HUDEP-2 (cell line): ENCODE measurements at regions not wholly inside any gene's neighbourhood (a gene's known extent, or its start where the extent isn't known, plus 50 kb on each side); places are given as distances from the start of the nearest gene placed in this dataset.
"Not testable (repeated sequence)": the region's sequence is repeated elsewhere in the genome, so short reads cannot be mapped to it uniquely, and the experiment has no call there.

Source experiments
- DNase-seq, 76 experiments: peaks; one replicate each; lab custom pipeline; 2025; ENCODE audit not compliant: unreplicated experiment in 76 of 76; lab: John Stamatoyannopoulos, UW

DNA sequence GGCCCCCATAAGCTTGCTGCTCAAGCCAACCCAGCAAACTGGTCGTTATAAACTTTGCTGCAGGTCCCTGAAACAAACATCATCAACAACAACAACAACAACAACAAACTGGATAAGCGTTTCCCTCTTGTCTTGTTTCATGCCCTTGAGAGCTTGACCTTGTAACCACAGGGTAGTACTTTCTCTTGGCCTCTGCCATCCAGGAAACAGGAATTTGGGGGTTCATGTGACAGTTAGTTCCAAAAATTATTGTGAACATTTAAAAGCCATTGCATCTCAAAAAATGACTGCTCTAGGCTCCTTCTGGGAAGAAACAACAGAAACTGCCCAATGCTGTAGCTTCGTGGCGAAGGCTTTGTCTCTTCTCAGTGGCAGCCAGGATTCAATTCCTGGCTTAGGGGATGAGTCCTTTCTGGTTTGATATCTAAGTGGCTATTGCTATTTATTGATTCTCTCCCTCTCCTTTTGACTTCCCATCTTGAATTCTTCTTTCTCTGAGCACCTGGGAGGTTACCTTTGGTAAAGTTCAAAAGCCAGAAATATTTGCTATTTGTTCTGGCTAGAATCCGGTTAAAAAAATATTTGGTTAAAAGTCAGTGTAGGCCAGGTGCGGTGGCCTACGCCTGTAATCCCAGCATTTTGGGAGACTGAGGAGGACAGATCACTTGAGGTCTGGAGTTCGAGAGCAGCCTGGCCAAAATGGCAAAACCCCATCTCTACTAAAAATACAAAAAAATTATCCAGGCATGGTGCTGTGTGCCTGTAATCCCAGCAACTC, 52.0 kb upstream of the CPM start:
- no peak for DNase-seq

DNA sequence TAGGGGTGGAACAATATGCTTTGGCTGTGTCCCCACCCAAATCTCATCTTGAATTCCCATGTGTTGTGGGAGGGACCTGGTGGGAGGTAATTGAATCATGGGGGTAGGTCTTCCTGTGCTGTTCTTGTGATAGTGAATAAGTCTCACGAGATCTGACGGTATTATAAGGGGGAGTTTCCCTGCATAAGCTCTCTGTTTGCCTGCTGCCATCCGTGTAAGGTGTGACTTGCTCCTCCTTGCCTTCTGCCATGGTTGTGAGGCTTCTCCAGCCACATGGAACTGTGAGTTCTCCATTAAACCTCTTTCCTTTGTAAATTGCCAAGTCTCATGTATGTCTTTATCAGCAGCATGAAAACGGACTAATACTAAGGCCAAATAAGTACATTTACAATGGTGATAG, 64.6 kb upstream of the CPM start:
- not testable (repeated sequence) for DNase-seq

DNA sequence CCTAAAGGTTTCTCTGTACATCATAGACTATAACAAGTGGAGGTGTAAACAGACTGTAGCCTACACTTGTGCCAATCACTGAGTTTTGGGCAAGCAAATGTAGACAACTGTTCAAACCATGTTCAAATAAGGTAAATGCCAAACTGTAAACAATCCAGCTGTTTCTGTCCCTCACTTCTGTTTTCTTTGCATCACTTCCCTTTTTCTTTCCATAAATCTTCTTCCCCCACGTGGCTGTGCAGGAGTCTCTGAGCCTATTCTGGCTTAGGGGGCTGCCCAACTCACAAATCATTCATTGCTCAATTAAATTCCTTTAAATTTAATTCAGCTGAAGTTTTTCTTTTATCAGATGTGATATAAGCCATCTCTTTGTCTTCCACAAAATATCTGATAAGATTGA, 65.1 kb upstream of the CPM start:
- DNase-seq: no peak

DNA sequence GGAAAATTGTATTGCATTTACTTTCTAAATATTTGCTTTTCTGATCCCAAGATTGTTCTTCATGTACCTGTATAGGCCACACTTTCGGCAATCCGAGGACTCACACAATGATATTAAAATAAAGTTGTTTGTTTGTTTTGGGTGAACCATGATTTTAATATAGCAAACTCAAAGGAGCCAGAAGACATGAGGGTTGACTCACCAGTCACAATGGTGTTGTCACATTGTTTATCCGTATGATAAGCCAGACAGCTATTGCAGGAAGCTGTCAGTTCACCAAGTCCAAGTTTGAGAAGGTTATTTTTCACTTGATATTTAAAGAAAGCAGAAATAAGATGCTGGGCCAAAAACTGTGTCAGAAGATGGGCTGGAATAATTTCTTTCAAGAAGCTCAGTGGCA, 67.1 kb upstream of the CPM start:
- DNase-seq: no peak

DNA sequence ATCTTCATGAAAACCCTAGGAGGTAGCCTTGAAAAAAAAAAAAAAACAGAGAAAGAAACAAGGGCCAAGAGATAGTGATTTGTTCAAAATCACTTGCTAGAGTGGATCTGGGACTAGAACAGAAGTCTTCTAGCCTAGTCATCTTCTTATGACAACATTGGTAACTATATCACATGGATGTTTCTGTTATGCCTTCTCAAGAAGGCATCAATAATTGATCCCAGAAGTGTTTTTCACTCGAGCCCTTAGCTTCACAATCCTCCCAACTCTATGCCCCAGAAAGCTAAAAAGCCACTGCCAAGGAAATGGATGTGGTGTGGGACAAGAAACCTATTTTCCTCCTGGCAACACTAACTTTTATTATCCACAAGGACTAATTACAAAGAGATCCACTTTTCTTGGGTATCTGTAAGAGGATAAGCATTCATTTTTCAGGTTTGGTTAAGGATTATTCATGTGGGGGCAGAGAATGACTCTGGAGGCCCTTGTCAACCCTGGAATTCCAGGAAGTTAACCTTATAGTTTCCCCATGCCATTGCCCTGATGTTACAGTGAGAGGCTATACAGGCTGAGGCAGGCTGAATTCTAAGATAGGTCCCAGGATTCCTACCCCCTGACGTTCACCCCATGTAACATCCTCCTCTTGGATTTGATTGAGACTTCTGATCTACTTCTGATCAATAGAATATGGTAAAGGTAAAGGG, 67.7 kb upstream of the CPM start:
- DNase-seq: no peak

DNA sequence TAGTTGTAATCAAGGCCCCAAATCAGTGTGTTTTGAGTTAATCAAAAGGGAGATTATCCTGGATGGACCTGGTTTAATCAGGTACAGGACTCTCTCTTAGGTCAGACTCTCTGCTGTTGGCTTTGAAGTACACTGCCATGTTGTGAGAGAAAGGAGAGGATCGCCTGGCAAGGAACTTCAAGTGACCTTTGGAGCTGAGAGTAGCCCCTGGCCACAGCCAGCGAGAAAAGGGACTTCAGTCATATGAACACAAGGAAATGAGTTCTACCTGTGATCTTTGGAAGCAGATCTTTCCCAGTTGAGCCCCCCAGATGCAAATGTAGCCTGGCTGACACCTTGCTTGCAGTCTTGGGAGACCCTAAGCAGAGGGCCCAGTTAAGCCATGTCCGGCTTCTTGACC, 68.3 kb upstream of the CPM start:
- no peak for DNase-seq

DNA sequence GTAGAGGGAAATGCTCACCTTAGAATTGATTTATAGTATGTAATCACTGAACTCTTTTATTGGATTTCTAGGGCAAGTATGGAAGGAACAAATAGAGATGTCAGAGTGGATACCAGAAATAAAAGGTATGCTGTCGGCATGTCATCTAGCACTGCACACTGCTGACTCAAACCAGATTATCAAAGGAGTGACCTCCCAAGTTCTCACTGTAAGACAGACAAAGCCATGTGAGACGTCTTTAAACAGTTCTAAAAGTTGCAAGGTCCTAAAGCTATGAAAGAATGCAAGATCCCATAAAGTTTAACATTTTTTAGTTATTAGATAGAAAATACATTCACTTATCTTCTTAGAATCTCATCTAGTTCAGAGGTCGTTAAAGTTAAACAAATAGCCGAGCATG, 70.0 kb upstream of the CPM start:
- DNase-seq: no peak

DNA sequence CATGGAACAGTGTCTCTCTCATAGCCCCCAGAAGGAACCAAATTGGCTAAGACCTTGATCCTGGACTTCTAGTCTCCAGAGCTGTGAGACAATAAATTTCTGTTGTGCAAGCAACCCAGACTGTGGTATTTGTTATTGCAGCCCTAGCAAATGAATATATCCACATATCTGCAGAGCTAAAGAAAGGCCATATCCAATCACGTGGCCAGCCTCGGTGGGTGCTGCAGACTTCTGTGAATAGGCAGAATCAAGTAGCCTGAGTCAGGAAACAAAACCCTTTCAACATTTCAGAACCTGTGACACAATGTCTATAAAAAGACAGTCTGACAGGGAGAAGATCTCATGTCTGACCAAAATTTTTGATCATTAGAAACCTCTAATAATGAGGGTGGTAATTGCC, 71.0 kb upstream of the CPM start:
- no peak for DNase-seq

DNA sequence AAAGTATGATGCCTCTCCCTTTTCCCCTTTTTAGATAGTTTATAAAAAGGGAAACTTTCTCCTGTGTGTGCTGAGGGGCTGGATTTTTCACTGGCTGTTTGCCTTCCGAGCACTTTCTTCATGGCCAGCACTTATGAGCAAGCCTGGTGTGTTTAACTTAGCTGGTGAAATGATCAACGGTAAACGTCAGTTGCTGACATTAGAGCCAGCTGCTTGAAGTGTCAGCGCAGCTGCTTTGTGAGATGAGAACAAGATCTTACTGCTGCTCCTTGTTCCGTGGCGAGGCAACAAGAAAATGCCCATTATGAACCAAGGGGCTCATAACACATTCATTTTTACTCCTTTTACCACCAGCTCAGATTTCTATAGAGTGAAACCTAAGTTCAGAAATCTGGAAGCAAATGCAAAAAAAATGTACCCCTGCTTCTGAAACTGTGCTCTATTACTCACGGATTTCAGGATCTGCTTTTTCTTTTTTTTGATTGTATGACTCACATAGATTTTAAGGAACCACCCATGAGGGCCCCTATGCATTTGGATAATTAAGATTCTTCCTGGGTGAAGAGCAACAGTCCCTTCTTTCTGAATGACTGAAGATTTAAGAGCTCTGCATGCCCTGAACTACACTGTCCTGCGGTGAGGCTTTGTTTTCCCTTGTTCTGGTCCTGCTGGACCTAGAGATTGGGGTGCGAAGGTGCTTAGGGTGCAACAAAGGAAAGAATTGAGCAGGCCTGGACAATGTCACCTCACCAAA, 74.3 kb upstream of the CPM start:
- no peak for DNase-seq

DNA sequence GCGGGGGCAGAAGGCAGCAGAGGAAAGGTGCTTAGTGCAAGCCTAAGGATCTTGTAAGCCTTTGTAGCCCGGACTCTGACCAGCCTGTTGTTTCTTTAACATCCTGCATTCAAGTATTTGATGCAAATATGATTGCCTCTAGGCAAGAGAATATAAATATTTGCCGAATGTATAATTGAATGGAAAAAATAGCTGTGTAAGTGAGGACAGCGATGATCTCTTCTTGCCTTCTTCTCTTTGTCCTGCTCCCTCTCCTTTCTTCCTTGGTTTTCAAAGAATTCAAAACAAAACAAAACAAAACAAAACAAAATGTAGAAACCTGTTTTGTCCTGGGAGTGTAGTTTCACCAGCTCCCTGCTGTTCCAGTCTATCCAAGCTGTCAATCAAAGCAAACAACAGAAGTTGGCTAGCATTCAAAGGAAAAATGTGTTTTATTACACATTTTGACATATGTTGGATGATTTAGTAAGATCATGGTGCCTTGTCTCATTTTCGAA, 74.9 kb upstream of the CPM start:
- DNase-seq: no peak

DNA sequence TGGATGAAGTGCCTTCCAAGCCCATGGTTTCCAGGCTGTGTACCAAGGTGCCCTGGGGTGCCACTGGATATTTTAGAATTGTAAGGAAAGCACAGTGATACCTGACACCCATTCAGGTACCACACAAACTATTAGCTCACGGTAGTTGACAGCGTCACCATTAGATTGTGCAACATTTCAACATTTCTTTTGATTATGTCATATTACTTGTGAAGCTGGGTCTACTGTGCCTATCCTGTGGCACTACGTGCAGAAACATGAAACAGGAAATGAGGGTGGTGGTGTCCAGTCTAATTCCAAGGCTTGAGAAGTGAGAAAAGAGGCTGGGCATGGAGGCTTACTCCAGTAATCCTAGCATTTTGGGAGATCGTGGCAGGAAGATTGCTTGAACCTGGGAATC, 75.5 kb upstream of the CPM start:
- DNase-seq: no peak

DNA sequence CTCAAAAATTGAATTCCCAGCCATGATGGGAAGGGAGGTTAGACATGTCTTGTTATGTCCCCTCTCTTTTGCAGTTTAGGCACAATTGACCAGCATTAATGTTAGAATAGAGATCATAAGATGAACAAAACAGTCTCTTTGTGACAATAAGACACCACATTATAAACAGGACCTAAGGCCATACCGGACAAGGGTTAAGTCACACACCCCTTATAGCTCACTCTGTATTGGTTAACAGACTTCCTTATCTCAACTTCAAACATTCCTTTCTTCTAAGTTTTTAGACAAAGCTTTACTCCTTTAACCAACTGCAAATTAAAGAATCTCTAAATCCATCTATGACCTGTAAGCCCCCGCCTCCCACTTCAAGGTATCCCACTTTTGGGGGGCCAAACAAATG, 81.1 kb upstream of the CPM start:
- no peak for DNase-seq

DNA sequence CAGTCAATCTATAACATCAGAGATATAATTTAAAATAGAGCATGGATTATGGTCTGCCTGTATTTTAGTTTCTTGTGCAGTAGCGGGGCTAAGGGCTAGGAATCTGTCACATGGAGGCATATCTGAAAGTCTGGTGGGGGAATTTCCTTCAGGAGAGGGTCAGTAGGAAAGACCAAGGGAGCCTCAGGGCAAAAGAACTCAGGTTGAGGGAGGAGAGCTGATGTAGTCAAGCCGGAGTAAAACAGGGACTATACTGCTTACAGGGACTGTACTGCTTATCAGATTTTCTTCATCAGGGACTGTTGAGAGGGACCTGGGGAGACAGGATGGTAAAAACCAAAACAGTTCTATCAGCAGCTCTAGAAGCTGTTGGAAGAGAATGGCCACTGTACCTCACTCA, 82.0 kb upstream of the CPM start:
- DNase-seq: no peak

DNA sequence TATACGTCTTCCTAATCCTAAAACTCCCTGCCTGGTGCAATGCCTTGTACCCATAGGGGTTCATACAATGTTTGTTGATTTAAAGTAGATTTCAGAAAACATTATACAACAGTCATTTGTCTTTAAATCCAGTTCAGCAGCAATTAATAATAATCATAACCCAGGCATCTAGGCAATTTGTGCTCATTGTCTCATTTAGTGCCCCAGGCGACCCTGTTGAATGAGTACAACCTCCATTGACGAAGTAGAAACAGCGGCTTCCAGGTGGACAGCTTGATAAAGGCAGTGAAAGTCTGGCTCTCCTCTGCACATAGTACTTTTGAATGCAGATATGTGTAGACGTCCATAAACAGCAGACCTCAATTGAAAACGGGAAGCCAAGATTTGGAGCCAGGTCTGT, 82.9 kb upstream of the CPM start:
- no peak for DNase-seq

DNA sequence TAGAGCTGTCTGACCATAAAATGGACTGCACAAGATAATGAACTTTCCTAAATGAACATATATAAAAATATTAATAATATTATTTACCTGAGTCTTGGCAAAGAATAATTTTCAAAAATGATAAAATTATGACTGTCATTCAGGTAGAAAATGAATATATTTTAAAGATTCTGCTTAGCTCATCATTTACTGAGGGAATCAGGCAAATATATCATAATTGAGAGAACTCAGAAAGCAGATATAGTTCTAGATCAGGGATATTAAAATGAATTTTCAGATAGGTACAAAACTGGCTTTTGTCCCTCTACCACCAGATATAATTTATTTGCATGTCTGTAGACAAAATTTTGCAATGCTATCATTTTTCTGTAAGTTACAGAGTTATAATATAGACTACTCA, 86.1 kb upstream of the CPM start:
- no peak for DNase-seq

DNA sequence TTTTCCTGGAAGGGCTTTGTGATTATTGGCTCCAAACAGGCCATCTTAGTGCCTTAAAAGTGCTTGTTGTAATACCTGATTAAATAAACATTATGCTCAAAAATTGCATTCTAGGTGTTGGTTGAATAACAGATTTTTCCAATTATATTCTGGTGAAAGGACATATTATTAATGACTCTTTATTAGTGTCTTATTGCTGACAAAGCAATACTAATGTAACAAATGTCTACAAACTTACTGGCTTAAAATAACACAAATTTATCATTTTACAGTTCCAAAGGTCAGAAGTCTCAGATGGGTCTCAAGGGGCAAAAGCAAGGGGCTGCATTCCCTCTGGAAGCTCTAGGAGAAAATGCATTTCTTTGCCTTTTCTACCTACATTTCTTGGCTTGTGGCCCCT, 86.9 kb upstream of the CPM start:
- DNase-seq: no peak

DNA sequence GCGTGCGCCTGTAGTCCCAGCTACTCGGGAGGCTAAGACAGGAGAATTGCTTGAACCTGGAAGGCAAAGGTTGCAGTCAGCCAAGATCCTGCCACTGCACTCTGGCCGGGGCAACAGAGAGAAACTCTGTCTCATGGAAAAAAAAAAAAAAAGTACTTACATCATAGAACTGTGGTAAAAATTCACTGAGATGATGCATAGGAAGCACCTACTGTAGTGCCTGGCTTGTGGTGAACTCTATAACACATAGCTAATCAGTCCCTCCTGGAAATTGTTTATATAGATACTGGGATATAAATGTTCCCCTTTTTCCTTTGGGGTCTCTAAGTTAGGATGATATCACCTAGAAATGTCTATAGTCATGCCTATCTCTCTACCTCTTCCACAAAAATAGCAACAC, 89.7 kb upstream of the CPM start:
- DNase-seq: no peak

DNA sequence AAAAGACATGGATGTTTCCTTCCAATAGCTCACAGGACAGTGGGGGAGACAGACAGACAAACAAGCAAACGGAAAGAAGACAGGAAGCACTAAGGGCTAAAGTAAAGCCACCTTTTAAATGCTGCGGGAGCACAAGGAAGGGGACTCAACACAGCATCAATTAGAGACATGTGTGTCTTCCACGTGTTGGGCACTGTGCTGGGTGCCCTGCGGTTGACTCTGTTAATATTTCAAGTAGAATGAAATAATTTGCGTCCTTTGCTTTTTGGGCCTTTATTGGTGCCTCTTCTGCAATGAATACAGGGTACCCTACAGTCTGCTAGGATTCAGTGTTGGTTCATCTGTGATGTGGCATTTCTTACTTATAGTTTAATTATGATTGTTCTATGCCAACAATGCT, 90.9 kb upstream of the CPM start:
- DNase-seq: no peak

DNA sequence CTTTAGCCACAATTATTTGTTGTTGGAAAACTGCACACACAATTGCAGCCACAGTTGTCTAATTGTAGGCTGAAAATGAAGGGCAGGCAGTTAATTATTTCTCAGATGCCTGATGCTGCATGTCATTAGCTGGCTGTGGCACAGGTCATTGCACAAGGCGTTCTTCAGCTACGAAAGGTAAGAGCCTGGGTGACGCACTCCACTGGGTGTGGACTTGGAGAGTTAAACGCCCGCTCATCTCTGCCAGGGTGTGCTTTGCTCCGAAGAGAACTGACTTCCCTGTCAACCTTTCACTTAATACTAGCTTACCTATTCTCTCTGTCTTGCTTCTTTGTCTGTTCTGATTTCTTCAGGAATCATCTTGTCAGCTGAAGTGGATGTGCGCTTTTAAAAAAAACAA, 91.4 kb upstream of the CPM start:
- DNase-seq: no peak

DNA sequence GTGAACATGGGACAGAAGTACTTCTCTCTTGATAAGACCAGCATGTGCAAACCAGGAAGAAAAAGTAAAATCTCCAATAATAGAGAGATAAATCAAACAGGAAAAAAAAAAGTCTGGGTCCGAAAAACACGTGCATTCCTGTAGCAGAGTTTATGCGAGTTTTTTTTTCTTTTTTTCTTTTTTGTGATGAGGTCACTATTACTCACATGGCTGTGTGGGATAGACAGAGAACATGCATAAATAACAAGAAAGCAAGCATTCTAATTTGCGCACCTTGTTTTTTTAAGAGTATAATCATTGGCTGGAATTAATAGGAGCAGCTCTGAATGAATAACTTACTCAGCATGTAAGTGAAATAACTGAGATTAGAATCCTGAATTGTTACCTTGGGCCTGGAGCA, 91.9 kb upstream of the CPM start:
- DNase-seq: no peak

DNA sequence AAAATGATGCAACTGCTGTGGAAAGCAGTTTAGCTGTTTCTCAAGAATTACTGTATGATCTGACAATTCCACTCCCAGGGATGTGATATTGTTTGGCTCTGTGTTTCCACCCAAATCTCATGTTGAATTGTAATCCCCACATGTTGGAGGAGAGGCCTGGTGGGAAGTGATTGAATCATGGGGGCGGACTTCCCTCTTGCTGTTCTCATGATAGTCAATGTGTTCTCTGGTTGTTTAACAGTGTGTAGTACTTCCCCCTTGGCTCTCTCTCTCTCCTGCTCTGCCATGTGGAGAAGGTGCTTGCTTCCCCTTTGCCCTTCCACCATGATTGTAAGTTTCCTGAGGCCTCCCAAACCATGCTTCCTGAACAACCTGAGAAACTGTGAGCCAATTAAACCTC, 93.4 kb upstream of the CPM start:
- DNase-seq: no peak

DNA sequence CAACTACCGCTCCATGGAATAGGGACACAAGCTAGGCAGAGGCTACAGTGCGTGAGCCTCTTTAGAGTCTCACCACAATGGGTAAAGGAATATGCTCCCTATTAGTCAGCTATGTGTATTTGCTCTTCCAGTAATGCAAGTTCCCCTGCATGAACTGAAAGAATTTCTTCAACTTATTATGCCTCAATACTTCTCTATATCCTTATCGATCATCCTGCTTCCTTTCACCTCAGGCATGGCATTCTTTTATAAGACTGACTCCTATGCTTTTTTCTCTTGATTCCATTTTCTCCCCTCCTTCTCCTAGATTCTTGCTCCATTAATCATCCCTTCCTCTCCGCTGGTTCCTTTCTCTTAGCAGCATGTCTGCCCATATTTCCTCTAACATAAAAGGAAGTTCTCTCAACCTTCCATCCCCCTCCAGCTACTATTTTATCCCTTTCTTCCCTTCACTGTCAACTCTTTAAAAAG, 94.5 kb upstream of the CPM start:
- DNase-seq: no peak
